Fibroblast of lung (primary cell): ENCODE measurements at regions not wholly inside any gene's neighbourhood (a gene's known extent, or its start where the extent isn't known, plus 50 kb on each side); places are given as distances from the start of the nearest gene placed in this dataset.

Experiments used
- DNase-seq, 2 donors: peaks; one replicate each; pipeline versions ENCODE4 v3.0.0 to v3.0.0-alpha.2; 2010; ENCODE audit warnings: low read depth in 2 of 2
- H2AFZ ChIP-seq: 2 replicates; pipeline ENCODE4 v1.5.1; 2012; ENCODE audit warnings: low read length, control low read depth, inconsistent platforms
- H3K27ac ChIP-seq: 2 replicates; pipeline ENCODE4 v1.5.1; 2011; ENCODE audit warnings: low read length, control low read depth; ENCODE audit not compliant: insufficient read depth
- H3K27me3 ChIP-seq: 2 replicates; pipeline ENCODE4 v1.5.1; 2011; ENCODE audit warnings: mild to moderate bottlenecking, low read length; ENCODE audit not compliant: control insufficient read depth, insufficient read depth
- H3K36me3 ChIP-seq: 2 replicates; pipeline ENCODE4 v1.5.1; 2011; ENCODE audit warnings: low read length; ENCODE audit not compliant: control insufficient read depth, insufficient read depth
- H3K4me1 ChIP-seq: 2 replicates; pipeline ENCODE4 v1.5.1; 2011; ENCODE audit warnings: low read length; ENCODE audit not compliant: control insufficient read depth, insufficient read depth; ENCODE audit errors: extremely low read depth
- H3K4me2 ChIP-seq: 2 replicates; pipeline ENCODE4 v1.5.1; 2011; ENCODE audit warnings: low read length, control low read depth; ENCODE audit not compliant: insufficient read depth; ENCODE audit errors: extremely low read depth
- H3K4me3 ChIP-seq, 4 experiments: fragments of 200-600 bp in 1 of 4; sonication (generic) in 1 of 4; replicated peaks in 1 of 4; 2 replicates each; pipeline ENCODE4 v1.5.1; 2011 to 2016; ENCODE audit warnings: low read length in 4 of 4, low read depth in 3 of 4, mild to moderate bottlenecking in 3 of 4, control low read depth in 2 of 4, inconsistent platforms in 1 of 4, mixed read lengths in 1 of 4; ENCODE audit not compliant: insufficient read depth in 1 of 4; ENCODE audit errors: control extremely low read depth in 1 of 4
- H3K79me2 ChIP-seq: 2 replicates; pipeline ENCODE4 v1.5.1; 2012; ENCODE audit warnings: mild to moderate bottlenecking, low read length, inconsistent platforms; ENCODE audit not compliant: control insufficient read depth, insufficient read depth
- H3K9ac ChIP-seq: 2 replicates; pipeline ENCODE4 v1.5.1; 2011; ENCODE audit warnings: mild to moderate bottlenecking, low read length, control low read depth; ENCODE audit not compliant: insufficient read depth
- H3K9me3 ChIP-seq: 2 replicates; pipeline ENCODE4 v1.5.1; 2012; ENCODE audit warnings: low read depth, low read length; ENCODE audit not compliant: control insufficient read depth, insufficient read depth
- H4K20me1 ChIP-seq: 2 replicates; pipeline ENCODE4 v1.5.1; 2011; ENCODE audit warnings: low read length; ENCODE audit not compliant: control insufficient read depth, insufficient read depth; ENCODE audit errors: extremely low read depth
- EZH2 ChIP-seq: IDR thresholded peaks from 2 replicates; pipeline ENCODE4 v1.5.1; 2012; ENCODE audit warnings: low read length, control low read depth, mild to moderate bottlenecking; ENCODE audit errors: missing control alignments
- TF ChIP-seq, protein P1 (sequence below), 2 donors: IDR thresholded peaks in 1 of 2; conservative IDR thresholded peaks in 1 of 2; 1 replicate in 1 of 2; 2 replicates in 1 of 2; pipeline ENCODE4 v1.5.1; 2011 to 2012; ENCODE audit warnings: low read length in 2 of 2, control low read depth in 1 of 2, inconsistent platforms in 1 of 2, low read depth in 1 of 2, mild to moderate bottlenecking in 1 of 2

DNA sequence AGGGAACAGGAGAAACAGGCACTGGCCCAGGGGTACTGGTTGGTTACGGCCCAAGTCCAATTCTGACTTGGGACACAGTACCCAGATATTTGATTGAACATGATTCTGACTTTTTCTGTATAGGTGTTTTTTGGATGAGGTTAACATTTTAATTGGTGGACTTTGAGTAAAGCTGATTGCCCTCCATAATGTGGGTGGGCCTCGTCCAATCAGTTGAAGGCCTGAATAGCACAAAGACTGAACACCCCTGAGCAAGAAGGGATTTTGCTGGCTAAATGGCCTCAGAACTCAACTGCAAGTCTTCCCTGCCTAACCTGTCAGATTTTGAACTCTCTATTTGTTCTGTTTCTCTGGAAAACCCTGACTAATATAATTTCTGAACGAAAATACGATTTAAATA lies 222.6 kb downstream of the TEX36 start:
- no peak overlapping the region for H3K27ac ChIP-seq
- H3K4me2 ChIP-seq, result no peak overlapping the region
- DNase-seq, result no peak
- H3K36me3 ChIP-seq, result no peaks in the 10 kb centered on the region
- no peak overlapping the region for H3K4me3 ChIP-seq
- TF ChIP-seq EZH2, result no peak
- no peaks in the 10 kb centered on the region for H3K27me3 ChIP-seq
- H2AFZ ChIP-seq, result no peak overlapping the region
- H4K20me1 ChIP-seq, result no peaks in the 10 kb centered on the region
- H3K9me3 ChIP-seq, result no peaks in the 10 kb centered on the region
- no peak overlapping the region for H3K9ac ChIP-seq
- no peaks in the 10 kb centered on the region for H3K4me1 ChIP-seq
- no peaks in the 10 kb centered on the region for H3K79me2 ChIP-seq

DNA sequence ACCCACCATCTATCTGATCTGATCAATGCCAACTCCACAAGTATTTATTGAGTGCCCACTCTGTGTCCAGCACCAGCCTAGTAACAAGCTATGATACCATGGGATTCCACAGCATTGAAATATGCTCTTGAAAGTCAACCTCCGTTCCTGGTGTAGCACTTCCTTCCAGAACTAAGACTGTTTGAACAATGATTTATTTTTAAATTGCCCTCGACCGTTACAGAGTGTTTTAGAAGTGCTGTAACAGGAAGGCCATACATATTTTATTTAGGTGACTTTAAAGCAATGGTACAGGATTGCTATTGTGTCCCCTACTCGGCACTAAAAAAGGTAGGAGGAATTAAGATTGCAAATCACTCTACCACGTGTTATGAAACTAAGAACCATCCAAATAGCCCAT lies 225.6 kb downstream of the TEX36 start:
- H3K27ac ChIP-seq, result no peak overlapping the region

DNA sequence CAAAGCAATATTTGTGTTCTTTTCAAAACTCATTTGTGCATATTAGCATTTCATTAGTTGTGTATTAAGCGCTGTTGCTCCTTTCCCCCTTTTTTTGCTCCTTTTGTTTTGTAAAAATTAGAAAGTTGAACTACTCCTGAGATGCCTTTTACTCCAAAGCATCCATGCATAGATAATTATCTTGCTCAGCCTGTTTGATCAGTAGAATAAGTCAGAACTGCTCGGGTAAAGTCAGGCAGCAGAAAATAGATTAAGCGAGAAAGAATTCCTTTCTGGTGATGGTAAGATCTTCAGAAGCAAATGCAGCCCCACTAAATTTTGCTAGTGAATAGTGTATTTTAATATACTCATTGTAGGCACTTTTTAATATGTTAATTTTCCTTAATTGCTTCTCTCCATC lies 227.1 kb downstream of the TEX36 start:
- Histone ChIP-seq H3K4me1 (no peaks in the 10 kb centered on the region), H3K4me2 (no peak overlapping the region), H3K27ac (no peak overlapping the region)

More for the DNA sequence above, 225.6 kb downstream of the TEX36 start:
- no peaks in the 10 kb centered on the region for H3K27me3 ChIP-seq
- no peaks in the 10 kb centered on the region for H4K20me1 ChIP-seq
- no peaks in the 10 kb centered on the region for H3K79me2 ChIP-seq
- H3K4me2 ChIP-seq, result no peak overlapping the region
- TF ChIP-seq, protein P1, sequence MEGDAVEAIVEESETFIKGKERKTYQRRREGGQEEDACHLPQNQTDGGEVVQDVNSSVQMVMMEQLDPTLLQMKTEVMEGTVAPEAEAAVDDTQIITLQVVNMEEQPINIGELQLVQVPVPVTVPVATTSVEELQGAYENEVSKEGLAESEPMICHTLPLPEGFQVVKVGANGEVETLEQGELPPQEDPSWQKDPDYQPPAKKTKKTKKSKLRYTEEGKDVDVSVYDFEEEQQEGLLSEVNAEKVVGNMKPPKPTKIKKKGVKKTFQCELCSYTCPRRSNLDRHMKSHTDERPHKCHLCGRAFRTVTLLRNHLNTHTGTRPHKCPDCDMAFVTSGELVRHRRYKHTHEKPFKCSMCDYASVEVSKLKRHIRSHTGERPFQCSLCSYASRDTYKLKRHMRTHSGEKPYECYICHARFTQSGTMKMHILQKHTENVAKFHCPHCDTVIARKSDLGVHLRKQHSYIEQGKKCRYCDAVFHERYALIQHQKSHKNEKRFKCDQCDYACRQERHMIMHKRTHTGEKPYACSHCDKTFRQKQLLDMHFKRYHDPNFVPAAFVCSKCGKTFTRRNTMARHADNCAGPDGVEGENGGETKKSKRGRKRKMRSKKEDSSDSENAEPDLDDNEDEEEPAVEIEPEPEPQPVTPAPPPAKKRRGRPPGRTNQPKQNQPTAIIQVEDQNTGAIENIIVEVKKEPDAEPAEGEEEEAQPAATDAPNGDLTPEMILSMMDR (conservative IDR thresholded peaks at IDR 0.05 in 1 of 2, IDR thresholded peaks at IDR 0.05 in 1 of 2; ENCODE audit: low read depth in 1 of 2, low read length in 2 of 2), result no peak
- TF ChIP-seq EZH2, result no peak
- H3K9me3 ChIP-seq, result no peaks in the 10 kb centered on the region
- H2AFZ ChIP-seq, result no peak overlapping the region
- no peak overlapping the region for H3K4me3 ChIP-seq
- H3K9ac ChIP-seq, result no peak overlapping the region
- DNase-seq, result no peak
- no peaks in the 10 kb centered on the region for H3K4me1 ChIP-seq
- H3K36me3 ChIP-seq, result no peaks in the 10 kb centered on the region

More for the DNA sequence above, 227.1 kb downstream of the TEX36 start:
- H3K4me3 ChIP-seq, result no peak overlapping the region
- H4K20me1 ChIP-seq, result no peaks in the 10 kb centered on the region
- no peak for DNase-seq
- no peaks in the 10 kb centered on the region for H3K27me3 ChIP-seq
- H2AFZ ChIP-seq, result no peak overlapping the region
- H3K9ac ChIP-seq, result no peak overlapping the region
- H3K9me3 ChIP-seq, result no peaks in the 10 kb centered on the region
- H3K36me3 ChIP-seq, result no peaks in the 10 kb centered on the region
- H3K79me2 ChIP-seq, result no peaks in the 10 kb centered on the region
- TF ChIP-seq EZH2, result no peak
- TF ChIP-seq, protein P1 (conservative IDR thresholded peaks at IDR 0.05 in 1 of 2, IDR thresholded peaks at IDR 0.05 in 1 of 2; ENCODE audit: low read depth in 1 of 2, low read length in 2 of 2), result no peak
